NCI-H446 (cell line): ENCODE measurements at regions not wholly inside any gene's neighbourhood (a gene's known extent, or its start where the extent isn't known, plus 50 kb on each side); places are given as distances from the start of the nearest gene placed in this dataset.
"Not testable (repeated sequence)": the region's sequence is repeated elsewhere in the genome, so short reads cannot be mapped to it uniquely, and the experiment has no call there.

Experiments used
- DNase-seq, 2 experiments: peaks; one replicate each; lab custom pipeline; 2025; lab: John Stamatoyannopoulos, UW

DNA sequence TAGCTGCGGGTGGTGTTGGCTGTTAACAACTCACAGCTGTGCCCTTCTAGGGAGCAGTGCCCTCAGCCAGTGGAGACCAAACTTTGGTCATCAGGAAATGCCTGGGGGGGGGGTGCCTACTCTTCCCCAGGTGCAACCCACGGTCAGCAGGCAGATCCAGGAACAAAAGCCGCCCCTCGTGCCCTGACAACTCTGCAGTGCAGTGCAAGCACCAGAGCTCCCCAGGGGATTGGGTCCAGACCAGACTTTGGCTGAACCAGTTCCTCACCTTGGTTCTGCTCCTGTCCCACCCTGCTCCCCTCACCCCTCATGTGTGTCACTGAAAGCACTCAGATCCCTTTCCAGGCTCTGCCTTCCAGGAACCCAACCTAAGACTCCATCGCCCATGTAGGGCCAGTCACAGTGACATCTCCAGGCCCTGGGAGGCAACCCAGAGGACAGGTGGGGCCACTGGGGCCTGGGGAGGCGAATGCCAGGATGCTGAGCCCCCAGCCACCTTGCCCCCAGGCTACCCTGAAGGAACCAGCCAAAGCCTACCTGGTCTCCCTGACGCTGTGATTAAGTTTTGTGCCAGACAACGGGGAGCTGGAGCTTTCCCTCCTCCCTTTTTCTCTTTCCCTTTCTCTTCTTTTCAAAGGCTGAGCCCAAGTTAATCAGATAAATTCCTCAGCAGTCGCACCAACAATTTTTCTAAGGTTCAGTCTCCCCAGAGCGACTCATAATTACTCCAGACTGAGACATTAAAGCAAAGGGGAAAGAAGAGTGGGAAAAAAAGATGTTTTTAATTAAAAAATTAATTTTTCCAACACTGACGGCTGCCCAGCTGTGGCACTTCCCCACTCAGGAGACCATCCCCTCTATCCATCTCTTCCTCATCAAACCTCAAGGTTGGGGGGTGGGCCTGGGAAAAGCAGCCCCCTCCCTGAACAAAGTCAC is 207.5 kb upstream of the LINGO1 start:
- no peak for DNase-seq

DNA sequence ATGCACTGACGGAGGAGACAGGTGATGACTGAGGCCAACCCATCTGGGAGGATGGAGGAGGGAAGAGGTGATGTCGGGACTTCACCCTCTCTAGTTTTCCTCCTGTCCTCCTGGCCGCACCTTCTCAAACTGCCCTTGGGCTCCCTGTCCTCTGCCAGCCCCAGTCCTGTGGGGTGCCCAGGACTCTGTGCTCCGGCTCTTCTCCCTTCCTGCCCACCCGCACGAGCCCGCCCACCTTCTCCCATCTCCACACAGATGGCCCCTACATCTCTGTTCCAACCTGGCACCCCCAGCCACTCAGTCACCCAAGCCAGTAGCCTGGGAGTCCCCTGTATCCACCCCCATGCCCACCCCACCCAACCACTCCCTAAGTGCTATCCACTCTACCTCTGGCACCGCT is 206.7 kb upstream of the LINGO1 start:
- DNase-seq = no peak

DNA sequence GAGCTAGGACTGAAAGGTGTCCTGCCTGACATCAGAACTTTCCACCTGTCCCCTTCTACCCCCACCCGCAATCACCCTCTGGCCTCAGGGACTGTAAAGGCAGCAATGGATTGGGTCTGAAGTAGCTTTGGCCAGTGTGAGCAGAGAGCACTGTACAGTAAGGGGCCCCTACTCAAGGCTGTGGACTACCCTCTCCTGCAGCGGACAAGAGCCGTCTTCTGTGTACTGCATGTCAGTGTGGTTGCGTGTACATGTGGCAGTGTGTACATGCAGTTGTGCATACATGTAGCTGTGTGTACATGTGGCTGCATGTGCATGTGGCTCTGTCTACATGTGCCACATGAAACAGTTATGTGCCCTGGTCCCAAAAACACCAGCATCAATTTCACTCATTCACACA is 205.9 kb upstream of the LINGO1 start:
- no peak for DNase-seq

DNA sequence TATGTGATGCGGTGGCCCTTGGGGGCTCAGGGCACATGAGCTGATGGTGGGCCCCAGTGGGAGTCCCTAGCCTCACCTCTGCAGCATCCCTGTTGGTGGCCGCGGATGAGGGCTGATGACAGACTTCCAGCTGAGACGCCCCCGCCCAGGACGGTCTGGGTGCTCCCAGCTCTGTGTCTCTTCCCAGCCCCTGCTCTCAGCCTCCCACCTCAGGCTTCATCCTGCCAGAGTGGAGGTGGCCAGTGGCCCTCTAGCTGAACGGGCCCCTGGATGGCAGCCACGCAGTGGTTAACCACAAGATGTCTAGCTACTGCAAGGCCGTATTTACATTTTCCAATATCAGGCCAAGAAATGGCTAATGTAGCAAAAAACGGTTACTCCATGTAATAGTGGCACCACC is 205.3 kb upstream of the LINGO1 start:
- no peak for DNase-seq

DNA sequence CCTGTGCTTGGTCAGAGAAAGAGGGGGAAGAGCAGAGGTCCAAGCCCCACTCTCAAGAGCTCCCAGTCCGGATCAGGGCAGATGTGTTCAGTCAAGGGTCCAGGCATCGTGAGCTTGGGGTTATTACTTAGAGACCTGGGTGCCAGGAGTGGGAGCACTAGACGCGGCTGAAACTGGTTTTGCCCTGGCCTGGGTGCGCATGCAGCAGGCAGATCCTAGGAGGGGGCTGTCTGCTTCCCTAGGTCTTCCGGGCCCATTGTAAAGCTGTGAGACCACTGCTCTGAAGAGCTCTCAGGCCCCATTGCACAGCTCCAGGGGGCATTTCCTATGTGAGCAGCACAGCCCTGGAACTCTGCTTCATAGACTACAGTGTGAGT is 204.9 kb upstream of the LINGO1 start:
- no peak for DNase-seq

DNA sequence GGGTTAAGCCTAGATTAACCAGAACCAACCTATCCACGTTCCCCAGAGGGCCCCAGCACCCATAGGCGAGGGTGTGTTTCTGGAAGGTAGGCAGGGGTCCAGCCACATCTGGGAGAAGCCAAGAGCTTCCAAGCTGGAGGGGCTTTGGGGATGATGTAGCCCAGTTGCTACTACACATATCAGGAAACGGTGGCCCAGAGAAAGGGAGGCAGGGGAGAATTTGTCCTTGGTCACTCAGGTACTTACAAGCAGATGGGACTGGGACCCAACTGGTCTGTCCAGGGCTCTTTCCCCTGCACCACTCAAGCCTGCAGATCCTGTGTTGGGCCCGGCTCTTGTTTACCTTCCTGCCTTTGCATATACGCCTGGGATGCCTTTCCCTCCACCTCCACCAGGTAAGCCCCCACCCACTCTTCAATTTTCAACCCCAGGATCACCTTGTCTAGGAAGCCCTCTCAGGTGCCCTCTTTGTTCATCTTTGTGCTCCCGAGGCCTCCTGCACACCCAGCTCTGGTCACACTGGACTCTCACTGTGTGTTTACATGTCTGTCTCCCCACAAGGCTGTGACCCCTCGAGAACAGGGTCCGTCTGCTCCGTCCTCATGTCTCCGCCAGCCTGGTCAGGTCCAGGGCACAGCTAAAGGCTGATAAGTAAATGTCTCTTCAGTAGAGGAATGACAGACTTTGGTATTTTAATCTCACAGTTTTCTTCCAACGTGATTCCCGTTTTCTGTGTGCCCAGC is 204.4 kb upstream of the LINGO1 start:
- no peak for DNase-seq

DNA sequence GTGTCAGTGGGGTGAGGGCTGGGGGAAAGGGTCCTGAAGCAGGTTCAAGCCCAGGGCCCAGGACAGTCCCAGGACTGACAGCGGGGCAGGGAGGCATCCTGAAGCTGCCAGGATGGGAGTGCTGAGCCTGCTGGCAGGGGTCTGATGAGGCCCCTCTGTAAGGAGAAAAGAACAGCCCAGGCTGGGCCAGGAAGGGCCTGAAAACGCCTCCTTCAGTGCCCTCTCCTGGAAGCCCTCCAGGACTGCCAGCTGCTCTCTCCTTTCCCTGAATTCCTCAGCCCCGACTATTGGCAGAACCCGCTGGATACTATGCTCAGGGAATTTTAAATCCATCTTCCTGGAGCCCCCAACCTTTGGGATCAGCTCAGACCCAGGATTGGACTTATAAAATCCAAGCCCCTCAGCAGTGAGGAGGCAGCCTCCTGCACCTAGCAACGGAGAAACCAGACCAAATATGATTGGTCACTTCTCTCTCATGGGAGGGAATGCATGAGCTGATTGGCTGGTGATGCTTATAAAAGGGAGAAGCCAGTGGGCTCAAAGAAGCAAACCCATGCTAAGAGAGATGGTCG is 203.5 kb upstream of the LINGO1 start:
- DNase-seq = peak in 1 of 2 experiments; percentile 50

DNA sequence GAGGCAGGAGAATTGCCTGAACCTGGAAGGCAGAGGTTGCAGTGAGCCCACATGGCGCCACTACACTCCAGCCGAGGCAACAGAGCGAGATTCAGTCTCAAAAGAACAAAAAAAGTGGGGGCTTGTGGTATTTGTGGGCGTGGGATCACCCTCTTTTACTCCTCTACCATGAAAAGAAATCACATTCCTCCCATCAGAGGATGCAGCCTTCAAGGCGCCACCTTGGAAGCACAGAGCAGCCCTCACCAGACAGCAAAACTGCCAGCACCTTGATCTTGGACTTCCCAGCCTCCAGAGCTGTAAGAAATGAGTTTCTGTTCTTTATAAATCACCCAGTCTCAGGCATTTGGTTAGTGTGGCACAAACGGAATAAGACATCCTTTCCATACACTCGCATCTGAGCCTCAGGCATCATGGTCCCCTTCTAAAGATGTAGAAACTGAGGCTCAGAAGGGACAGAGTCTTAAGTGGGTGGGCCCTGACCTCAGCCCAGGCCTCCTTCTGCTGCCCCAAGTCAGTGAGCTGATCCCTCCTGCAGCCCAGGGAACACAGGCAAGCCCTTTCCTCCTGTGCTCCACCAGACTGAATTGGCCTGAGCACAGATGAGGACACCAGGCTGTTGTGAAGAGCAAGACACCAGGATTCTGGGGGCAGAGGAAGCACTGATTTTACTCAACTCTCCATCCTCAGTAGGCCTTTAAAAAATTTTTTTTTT is 201.7 kb upstream of the LINGO1 start:
- DNase-seq = no peak

DNA sequence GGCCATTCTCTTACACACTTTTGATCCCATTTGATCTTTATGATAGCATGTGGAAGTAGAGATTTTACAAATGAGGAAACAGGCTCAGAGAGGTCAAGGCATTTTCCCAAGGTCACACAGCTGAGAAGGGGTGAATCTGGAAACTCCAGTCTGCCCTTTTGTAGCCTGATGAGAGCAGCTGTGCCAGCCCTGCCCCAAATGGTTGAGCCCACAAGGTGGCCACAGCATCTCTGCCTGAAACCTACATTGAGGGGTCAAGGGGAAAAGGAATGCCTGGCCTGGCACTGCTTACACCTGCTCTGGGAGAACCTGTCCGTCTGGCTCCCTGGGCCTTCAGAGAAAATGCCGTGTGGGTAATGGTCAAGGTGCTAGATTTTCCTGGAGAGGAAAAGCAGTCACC is 200.2 kb upstream of the LINGO1 start:
- no peak for DNase-seq

DNA sequence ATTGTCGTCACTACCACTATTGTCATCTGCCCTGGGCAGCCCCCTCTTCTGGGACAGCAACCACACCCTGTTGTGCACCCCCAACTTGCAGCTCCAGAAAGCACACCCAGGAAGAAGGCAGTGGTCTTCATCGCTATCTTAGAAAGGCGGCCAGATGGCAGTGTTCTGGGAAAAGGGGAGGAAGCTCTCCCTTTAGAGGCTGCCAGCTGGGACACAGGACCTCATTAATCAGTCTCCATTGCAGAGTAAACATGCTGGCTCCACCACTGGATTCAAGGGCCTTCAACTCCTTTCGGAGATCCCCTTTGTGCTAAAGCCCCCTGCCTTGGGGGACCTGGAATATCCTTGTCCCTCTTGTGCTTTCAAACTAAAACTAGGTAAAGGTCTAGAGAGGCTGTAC is 199.3 kb upstream of the LINGO1 start:
- DNase-seq = peak in 1 of 2 experiments; percentile 40

DNA sequence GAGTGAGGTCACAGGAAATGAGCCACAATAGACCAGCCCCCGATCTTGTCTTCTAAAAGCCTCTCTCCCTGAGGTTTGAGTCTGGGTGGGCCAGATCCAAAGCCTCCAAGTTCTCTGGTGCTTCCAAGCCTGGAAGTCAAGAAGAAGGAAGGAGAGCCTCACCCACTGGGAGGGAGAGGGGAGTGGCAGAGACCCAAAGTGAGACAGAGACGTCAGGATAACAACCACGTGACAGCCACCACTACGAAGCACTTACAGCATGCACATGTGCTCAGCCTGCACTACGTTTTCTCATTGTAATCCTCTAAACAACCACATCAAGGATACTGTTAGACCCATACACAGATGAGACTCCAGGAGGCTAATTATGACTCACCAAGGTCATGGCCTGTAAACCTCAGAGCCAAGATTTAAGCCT is 197.3 kb upstream of the LINGO1 start:
- DNase-seq = no peak

DNA sequence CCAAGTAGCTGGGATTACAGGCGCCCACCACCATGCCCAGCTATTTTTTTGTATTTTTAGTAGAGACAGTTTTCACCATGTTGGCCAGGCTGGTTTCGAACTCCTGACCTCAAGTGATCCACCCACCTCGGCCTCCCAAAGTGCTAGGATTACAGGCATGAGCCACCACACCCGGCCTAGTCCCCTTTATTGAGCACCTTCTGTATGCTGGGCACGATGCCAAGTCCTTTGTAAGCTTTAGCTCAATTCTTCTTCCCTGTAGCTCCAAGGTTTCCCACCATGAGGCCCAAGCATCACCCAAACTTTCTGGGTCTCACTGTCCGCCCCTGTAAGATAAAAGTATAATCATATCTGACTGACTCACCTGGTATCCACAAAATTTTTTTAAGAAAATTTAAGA is 196.6 kb upstream of the LINGO1 start:
- not testable (repeated sequence) for DNase-seq

DNA sequence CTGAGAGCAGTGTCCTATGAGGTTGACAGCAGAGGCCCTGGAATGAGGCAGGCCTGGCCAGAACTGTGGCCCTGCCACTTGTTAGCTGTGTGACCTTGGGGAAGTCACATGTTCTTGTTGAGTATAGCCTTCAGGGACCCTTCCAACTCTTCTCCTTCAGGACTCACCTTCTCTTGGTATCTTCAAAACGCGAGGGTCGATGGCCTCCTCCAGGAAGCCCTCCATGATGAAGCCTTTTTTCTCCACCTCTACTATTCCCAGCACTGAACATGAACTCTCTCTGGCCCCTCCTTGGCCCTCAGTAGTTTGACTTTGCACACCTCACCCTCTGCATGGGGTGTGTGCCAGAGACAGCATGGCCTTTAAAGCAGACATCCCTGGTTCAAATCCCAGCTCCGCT is 195.1 kb upstream of the LINGO1 start:
- no peak for DNase-seq

DNA sequence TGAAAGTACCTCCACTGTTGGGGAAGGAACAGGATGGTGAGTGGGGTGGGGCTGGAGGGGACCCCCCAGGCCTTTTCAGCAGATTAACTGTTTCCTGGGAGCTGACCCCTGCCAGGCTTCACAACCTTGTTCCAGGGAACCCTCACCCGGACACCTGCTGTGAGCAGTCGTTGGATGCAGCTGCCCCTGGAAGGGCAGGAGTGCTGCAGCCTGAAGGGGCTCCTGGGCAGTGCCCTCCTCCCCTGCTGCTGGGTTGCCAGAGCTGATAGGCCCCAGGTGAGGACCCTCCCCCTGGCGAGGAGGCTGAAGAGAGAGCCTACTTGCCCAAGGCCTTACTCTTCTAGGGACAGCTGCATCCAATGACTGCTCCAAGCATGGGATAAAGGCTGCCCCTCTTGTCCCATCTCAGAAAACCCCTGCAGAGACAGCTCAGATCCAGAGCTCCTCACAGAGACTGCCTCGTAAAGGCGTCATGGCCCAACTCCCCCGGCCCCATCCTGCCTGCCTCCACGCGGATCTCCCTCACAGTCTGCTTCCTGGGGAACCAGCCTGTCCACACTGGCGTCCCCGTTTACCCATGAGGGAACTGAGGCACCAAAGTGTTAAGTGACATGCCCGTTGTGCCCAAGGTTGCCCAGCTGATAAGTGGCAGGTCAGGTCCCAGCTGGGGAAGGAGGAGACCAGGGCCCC is 193.4 kb upstream of the LINGO1 start:
- DNase-seq = no peak

DNA sequence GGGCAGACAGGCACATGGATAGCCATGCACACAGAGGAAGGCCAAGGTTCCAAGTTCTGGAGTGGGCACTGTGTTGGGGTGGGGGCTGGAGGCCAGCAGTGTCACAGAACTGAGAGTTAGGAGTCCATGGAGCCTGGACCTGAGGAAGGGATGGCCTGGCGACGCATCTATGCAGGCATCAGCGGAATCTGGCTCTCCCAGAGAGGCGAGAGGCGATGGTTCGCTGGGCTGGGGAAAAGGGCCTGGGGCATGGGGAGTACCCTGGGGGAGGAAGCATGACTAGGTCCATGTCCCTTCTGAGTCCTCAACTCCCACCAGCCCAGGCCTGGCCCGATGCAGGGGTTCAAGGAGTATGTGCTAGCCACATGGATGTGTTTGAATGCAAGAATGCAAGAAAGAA is 192.8 kb upstream of the LINGO1 start:
- no peak for DNase-seq

DNA sequence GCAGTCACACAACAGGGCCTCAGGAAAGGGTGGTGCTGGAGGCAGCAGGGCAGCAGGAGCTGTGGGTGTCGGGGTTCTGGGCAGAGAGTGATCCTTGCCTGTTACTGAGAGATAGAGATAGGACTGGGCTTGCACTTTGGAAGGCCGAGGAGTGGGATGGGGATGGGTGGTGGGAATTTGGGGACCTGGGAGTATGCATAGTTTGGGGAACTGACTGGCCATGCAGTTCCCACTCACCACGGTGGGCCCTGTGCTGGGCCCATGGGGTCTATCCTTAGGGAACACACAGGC is 192.5 kb upstream of the LINGO1 start:
- DNase-seq = no peak

DNA sequence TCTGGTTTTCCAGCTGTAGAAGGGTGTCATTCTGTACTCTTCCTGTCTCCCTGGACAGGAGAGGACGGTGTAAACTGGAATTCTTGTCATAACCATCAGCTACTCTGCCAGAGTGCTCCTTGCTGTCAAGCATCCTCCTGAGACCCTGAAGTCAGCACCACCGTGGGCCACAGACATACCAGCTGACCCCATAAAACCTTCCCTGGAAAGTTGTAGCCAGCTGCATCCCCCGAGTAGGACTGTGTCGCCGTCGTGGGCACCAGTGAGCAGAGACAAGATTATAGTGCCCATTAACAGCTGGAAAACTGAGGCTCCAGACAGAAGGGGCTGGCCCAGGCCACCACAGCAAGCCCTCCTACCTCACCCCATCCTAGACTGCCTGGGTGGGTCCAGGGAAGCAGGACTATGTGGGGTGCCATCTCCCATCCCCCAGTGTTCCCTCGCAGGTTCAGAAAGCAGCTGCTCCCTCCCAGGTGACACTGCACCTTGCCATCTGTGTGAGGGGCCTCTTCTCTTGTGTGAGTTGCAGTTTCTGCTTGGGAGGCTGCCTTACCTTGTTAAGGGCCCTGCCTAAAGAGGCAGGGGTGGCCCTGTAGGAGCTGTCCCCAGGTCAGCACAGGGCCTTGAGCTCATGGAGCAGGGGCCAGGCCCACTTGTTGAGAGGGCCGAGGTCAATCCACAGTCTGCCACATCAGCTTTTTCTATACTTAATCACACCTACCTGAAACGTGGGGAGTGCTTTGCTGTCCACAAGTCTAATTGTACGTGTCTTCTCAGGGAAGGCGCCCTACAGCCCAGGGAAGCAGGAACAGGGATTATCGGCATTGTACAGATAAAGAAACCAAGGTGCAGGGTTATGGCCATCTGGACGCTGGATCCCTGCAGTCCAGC is 191.9 kb upstream of the LINGO1 start:
- DNase-seq = no peak

DNA sequence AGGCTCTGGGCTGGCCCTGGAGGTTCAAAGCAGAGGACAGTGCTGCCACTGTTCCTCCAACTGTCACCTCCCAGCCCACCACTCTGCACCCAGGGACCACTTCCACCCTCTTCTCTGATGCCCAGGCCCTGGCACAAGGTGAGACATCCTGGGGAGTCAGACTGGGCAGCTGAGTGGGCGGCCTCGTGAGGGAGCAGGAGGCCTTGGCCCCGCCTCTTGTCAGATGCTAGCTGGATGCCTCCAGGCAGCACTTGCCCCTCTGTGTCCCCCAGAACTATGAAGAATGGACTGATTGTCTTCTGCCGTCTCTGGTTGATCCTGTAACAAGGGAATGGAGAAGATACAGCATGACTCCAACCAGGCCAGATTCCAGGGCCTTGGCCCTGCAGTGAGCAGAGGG is 191.0 kb upstream of the LINGO1 start:
- DNase-seq = no peak

DNA sequence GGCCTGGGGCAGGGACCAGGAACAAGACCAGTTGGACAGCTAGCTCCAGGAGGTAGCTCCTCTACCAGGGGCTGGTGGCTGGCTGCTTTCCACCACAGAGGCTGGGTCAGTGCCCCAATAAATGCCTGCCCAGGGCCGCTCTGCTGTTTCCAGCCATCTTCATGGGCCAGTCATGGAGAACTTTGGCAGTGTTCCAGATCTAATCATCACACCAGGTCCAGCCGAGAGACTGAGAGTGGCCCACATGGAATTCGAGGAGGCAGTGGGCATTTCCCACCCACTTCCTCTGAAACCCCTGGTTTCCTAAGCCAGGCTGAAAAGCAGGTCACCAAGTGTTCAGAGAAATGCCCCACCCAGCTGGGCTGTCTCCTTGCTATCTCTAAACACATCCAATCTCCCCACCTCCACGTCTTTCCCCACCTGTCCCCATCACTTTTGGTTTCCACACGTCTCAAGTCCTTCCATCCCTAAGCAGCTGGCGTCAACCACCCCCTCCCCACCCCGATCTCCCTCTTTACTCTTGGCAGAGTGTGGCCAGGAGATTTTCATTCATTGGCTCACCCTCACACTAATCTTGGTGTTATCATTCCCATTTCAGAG is 190.0 kb upstream of the LINGO1 start:
- no peak for DNase-seq

DNA sequence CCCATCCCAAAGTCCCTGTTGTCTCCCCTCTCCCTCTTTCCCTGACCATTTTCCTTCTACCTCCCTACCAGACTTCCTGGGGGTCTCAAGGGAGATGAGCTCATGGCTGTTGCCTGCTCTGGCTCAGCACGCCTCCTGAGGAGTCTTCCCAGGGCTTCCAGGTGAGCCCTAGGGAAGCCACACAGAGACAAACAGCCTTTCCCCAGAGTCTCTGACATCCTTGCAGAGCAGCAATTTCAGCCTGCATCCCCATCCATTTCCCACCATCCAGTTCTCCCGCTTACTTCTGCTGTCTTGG is 189.2 kb upstream of the LINGO1 start:
- no peak for DNase-seq
